Astrocyte (in vitro differentiated cells and primary cell): ENCODE measurements at regions not wholly inside any gene's neighbourhood (a gene's known extent, or its start where the extent isn't known, plus 50 kb on each side); places are given as distances from the start of the nearest gene placed in this dataset.

Experiments used
- DNase-seq: peaks from one replicate; pipeline ENCODE4 v3.0.0-alpha.2; 2010; ENCODE audit warnings: low read depth
- FAIRE-seq: peaks from 2 replicates; lab custom pipeline; 2011; peaks lifted over from hg19 to GRCh38; lab: Jason Lieb, UNC
- H2AFZ ChIP-seq: 2 replicates; pipeline ENCODE4 v1.6.0; 2012; ENCODE audit warnings: low read depth, low read length, inconsistent platforms
- H3K27ac ChIP-seq: 2 replicates; pipeline ENCODE4 v1.5.1; 2011; ENCODE audit warnings: low read depth, low read length, inconsistent platforms
- H3K27me3 ChIP-seq: 2 replicates; pipeline ENCODE4 v1.6.0; 2011; ENCODE audit warnings: low read length, inconsistent platforms; ENCODE audit not compliant: insufficient read depth
- H3K36me3 ChIP-seq: 2 replicates; pipeline ENCODE4 v1.5.1; 2011; ENCODE audit warnings: low read length, inconsistent platforms; ENCODE audit not compliant: insufficient read depth
- H3K4me1 ChIP-seq: 2 replicates; pipeline ENCODE4 v1.5.1; 2011; ENCODE audit warnings: low read length, inconsistent platforms; ENCODE audit not compliant: insufficient read depth
- H3K4me2 ChIP-seq: 2 replicates; pipeline ENCODE4 v1.6.0; 2012; ENCODE audit warnings: low read length, inconsistent platforms
- H3K4me3 ChIP-seq: 2 replicates; pipeline ENCODE4 v1.5.1; 2011; ENCODE audit warnings: low read depth, mild to moderate bottlenecking, low read length, inconsistent platforms; ENCODE audit not compliant: insufficient read depth
- H3K79me2 ChIP-seq: 2 replicates; pipeline ENCODE4 v1.6.0; 2012; ENCODE audit warnings: mild to moderate bottlenecking, low read length, inconsistent platforms; ENCODE audit not compliant: insufficient read depth
- H3K9ac ChIP-seq: 2 replicates; pipeline ENCODE4 v1.6.0; 2012; ENCODE audit warnings: mild to moderate bottlenecking, low read length, inconsistent platforms
- H3K9me3 ChIP-seq: 2 replicates; pipeline ENCODE4 v1.5.1; 2012; ENCODE audit warnings: low read depth, mild to moderate bottlenecking, low read length, inconsistent platforms; ENCODE audit not compliant: insufficient read depth
- H4K20me1 ChIP-seq: 2 replicates; pipeline ENCODE4 v1.6.0; 2012; ENCODE audit warnings: low read length, inconsistent platforms; ENCODE audit not compliant: insufficient read depth
- H3K27ac Mint-ChIP-seq: one replicate; pipeline ENCODE4 v1.8.0; 2021; ENCODE audit warnings: mild to moderate bottlenecking, mixed read lengths; ENCODE audit not compliant: unreplicated experiment
- H3K27me3 Mint-ChIP-seq: one replicate; pipeline ENCODE4 v1.8.0; 2021; ENCODE audit warnings: low read depth, mixed read lengths; ENCODE audit not compliant: unreplicated experiment
- H3K36me3 Mint-ChIP-seq: one replicate; pipeline ENCODE4 v1.8.0; 2021; ENCODE audit warnings: low read depth, mixed read lengths; ENCODE audit not compliant: unreplicated experiment
- H3K4me1 Mint-ChIP-seq: one replicate; pipeline ENCODE4 v1.8.0; 2021; ENCODE audit warnings: low read depth, mixed read lengths; ENCODE audit not compliant: unreplicated experiment
- H3K4me3 Mint-ChIP-seq: one replicate; pipeline ENCODE4 v1.8.0; 2021; ENCODE audit warnings: mild to moderate bottlenecking, moderate library complexity, mixed read lengths; ENCODE audit not compliant: unreplicated experiment
- H3K9me3 Mint-ChIP-seq: one replicate; pipeline ENCODE4 v1.8.0; 2021; ENCODE audit warnings: mild to moderate bottlenecking, mixed read lengths; ENCODE audit not compliant: unreplicated experiment
- EZH2 ChIP-seq: IDR thresholded peaks from 2 replicates; pipeline ENCODE4 v1.6.1; 2012; ENCODE audit warnings: mild to moderate bottlenecking, low read length, inconsistent platforms; ENCODE audit not compliant: insufficient read depth
- TF ChIP-seq, protein P1 (sequence below): IDR thresholded peaks from 2 replicates; pipeline ENCODE4 v1.5.1; 2011; ENCODE audit warnings: low read depth, mild to moderate bottlenecking, inconsistent platforms, low read length, moderate library complexity; ENCODE audit not compliant: insufficient read depth

DNA sequence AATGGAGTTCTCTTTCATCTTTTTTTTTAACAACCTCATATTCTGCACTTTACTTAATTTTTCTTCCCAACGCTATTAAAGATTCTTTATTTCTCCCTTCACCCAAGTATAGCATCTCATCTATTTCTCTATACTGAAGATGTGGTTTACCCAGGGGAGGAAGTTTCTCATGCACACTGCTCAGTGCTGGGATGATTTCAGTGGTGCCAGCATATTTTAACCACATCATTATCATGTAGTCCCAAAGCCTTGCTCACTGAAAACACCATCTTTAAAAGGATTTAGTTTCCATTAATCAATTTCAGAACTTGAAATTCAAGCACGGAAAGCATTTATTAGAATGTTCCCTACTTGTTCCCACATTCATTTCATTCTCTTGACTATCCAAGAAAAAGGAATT is 725.7 kb downstream of the USP25 start:
- no peak for TF ChIP-seq EZH2
- TF ChIP-seq, protein P1, sequence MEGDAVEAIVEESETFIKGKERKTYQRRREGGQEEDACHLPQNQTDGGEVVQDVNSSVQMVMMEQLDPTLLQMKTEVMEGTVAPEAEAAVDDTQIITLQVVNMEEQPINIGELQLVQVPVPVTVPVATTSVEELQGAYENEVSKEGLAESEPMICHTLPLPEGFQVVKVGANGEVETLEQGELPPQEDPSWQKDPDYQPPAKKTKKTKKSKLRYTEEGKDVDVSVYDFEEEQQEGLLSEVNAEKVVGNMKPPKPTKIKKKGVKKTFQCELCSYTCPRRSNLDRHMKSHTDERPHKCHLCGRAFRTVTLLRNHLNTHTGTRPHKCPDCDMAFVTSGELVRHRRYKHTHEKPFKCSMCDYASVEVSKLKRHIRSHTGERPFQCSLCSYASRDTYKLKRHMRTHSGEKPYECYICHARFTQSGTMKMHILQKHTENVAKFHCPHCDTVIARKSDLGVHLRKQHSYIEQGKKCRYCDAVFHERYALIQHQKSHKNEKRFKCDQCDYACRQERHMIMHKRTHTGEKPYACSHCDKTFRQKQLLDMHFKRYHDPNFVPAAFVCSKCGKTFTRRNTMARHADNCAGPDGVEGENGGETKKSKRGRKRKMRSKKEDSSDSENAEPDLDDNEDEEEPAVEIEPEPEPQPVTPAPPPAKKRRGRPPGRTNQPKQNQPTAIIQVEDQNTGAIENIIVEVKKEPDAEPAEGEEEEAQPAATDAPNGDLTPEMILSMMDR, result no peak
- Mint-ChIP-seq H3K36me3 (no peaks in the 10 kb centered on the region), H3K9me3 (no peaks in the 10 kb centered on the region), H3K4me1 (no peaks in the 10 kb centered on the region), H3K4me3 (no peak overlapping the region), H3K27ac (no peak overlapping the region), H3K27me3 (no peaks in the 10 kb centered on the region)
- peak; percentile 46 for DNase-seq
- peaks cover 4% of the 10 kb centered on the region for H4K20me1 ChIP-seq
- H3K4me1 ChIP-seq, result no peaks in the 10 kb centered on the region
- H3K4me2 ChIP-seq, result peak overlapping the region; percentile 57
- no peak for FAIRE-seq
- H3K4me3 ChIP-seq, result no peak overlapping the region
- H3K9ac ChIP-seq, result peak overlapping the region; percentile 1
- H2AFZ ChIP-seq, result no peak overlapping the region
- no peaks in the 10 kb centered on the region for H3K27me3 ChIP-seq
- no peaks in the 10 kb centered on the region for H3K36me3 ChIP-seq
- no peak overlapping the region for H3K27ac ChIP-seq
- no peaks in the 10 kb centered on the region for H3K9me3 ChIP-seq
- peaks cover 30% of the 10 kb centered on the region for H3K79me2 ChIP-seq

DNA sequence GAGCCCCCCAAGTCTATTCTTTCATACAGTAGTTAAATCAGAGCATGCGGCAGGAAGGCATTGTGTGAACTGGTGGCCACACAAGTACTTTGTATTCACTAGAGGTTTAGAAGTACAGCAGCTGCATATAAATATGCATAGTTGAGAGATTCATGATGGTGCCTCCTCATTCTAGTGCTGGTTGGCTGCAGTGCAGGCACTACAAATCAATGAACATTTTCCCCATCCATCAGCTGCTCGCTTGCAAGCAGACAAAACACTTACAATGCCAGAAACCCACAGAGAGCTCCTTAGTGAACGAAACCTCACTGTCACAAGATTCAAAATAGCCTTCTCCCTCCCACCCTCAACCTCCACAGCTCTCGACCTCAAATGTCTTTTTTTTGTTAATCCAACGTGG is 726.2 kb downstream of the USP25 start:
- H3K36me3 ChIP-seq, result no peaks in the 10 kb centered on the region
- peaks cover 34% of the 10 kb centered on the region for H3K79me2 ChIP-seq
- no peaks in the 10 kb centered on the region for H3K9me3 Mint-ChIP-seq
- H3K9me3 ChIP-seq, result no peaks in the 10 kb centered on the region
- peaks cover 4% of the 10 kb centered on the region for H4K20me1 ChIP-seq
- H3K4me1 Mint-ChIP-seq, result no peaks in the 10 kb centered on the region
- TF ChIP-seq EZH2, result no peak
- H3K27me3 ChIP-seq, result no peaks in the 10 kb centered on the region
- peak; percentile 87 for DNase-seq
- H3K27ac Mint-ChIP-seq, result no peak overlapping the region
- no peak overlapping the region for H3K4me3 ChIP-seq
- H3K36me3 Mint-ChIP-seq, result no peaks in the 10 kb centered on the region
- peak overlapping the region; percentile 57 for H3K4me2 ChIP-seq
- FAIRE-seq, result no peak
- no peaks in the 10 kb centered on the region for H3K27me3 Mint-ChIP-seq
- H3K27ac ChIP-seq, result no peak overlapping the region
- H3K4me1 ChIP-seq, result no peaks in the 10 kb centered on the region
- H3K9ac ChIP-seq, result peak overlapping the region; percentile 1
- H3K4me3 Mint-ChIP-seq, result no peak overlapping the region
- H2AFZ ChIP-seq, result no peak overlapping the region

DNA sequence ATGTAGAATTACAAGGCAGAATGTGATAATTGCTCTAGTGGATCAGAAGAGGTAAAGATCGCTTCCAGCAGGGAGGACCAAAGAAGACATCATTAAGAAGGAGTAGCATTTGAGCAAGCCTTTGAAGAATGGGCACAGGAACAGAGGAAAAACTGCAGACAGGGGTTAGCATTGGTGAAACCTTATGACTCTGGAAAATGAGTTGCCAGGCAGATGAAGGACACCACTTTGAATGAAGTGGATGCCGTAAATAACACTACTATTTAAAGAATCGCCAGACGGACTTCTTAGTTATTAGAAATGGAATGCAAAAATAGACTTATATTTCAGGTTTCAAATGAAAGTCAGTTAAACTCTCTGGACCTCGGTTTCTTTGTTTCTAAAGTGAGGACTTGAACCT is 727.7 kb downstream of the USP25 start:
- no peak for FAIRE-seq
- H3K27ac ChIP-seq, result no peak overlapping the region

More for the DNA sequence above, 727.7 kb downstream of the USP25 start:
- Histone ChIP-seq H2AFZ (no peak overlapping the region), H3K9me3 (no peaks in the 10 kb centered on the region), H3K4me2 (no peak overlapping the region), H3K4me1 (no peaks in the 10 kb centered on the region), H3K27me3 (no peaks in the 10 kb centered on the region), H3K79me2 (peaks cover 33% of the 10 kb centered on the region), H3K4me3 (no peak overlapping the region), H3K36me3 (no peaks in the 10 kb centered on the region), H3K9ac (no peak overlapping the region), H4K20me1 (peaks cover 8% of the 10 kb centered on the region)
- H3K9me3 Mint-ChIP-seq, result no peaks in the 10 kb centered on the region
- TF ChIP-seq, protein P1, result no peak
- TF ChIP-seq EZH2, result no peak
- H3K4me1 Mint-ChIP-seq, result no peaks in the 10 kb centered on the region
- no peak overlapping the region for H3K27ac Mint-ChIP-seq
- H3K27me3 Mint-ChIP-seq, result no peaks in the 10 kb centered on the region
- DNase-seq, result no peak
- no peak overlapping the region for H3K4me3 Mint-ChIP-seq
- H3K36me3 Mint-ChIP-seq, result no peaks in the 10 kb centered on the region
